ENCODE measurements at regions not wholly inside any gene's neighbourhood (a gene's known extent, or its start where the extent isn't known, plus 50 kb on each side); places are given as distances from the start of the nearest gene placed in this dataset.

DNA sequence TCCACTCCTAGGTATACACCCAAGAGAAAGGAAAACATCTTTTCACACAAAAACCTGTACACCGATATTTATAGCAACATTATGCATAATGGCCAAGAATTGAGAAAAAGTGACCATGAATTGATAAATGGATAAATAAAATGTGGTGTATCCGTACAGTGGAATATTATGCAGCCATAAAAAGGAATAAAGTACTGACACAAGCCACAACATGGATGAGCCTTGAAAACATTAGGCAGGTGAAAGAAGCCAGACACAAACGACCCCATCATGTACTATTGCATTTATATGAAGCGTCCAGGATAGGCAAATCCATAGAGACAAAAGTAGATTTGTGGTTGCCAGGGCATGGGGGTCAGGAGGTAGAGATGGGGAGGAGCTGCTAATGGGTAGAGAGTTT, 64.2 kb upstream of the SLC6A6 start:
- BruUV-seq (replicated peaks) = no TSS peak
- intact Hi-C loops (cut with micrococcal nuclease; ENCODE audit: unreplicated experiment) = no loop called here
- Histone ChIP-seq H3K4me1 (ENCODE audit: insufficient read depth, low read length, poor library complexity, severe bottlenecking) (no peaks in the 10 kb centered on the region), H3K4me3 (ENCODE audit: low read depth, low read length, poor library complexity, severe bottlenecking) (no peak overlapping the region), H3K9me3 (ENCODE audit: low read depth, low read length, poor library complexity, severe bottlenecking) (no peaks in the 10 kb centered on the region), H3K27me3 (replicated peaks; ENCODE audit: insufficient read depth, low read depth, low read length, poor library complexity) (no peaks in the 10 kb centered on the region), H3K36me3 (ENCODE audit: insufficient read depth, low read length, poor library complexity, severe bottlenecking) (no peaks in the 10 kb centered on the region), H3K27ac (ENCODE audit: low read depth, low read length, poor library complexity, severe bottlenecking) (no peak overlapping the region)
- no peak for DNase-seq (ENCODE audit: low spot score)
- ChIA-PET CTCF (no interaction called here), POLR2A (ENCODE audit: low non-redundant PET) (no interaction called here)
- TF ChIP-seq CTCF (conservative IDR thresholded peaks at IDR 0.05; ENCODE audit: low read depth, low read length) (no peak), EZH2 (IDR thresholded peaks at IDR 0.05; ENCODE audit: borderline replicate concordance, low read depth, low read length, poor library complexity, severe bottlenecking) (no peak)

DNA sequence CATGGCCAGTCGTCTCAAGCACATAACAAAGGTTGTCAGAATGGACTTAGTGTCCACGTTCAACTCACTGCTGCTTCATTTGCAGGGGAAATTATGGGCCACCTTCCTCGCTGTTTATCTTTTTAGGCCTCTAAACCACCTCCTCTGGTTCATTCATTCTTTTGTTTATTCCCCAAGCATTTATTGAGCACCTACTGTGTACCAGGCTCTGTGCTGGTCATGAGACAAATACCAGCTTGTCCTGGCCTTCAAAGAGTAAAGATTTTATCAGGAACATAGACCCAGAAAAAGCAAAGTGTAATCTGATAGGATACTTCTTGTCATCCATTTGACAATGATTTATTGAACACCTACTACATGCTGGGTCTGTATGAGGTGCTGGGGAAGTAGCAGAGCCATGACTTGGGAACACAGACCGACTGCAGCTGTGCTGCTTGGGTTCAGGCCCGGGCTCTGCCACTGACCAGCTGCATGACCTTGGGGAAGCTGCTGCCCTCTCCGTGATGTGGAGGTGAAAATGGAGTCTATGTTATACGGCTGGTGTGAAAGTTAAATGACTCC, 63.4 kb upstream of the SLC6A6 start:
- Histone ChIP-seq H3K4me3 (ENCODE audit: low read depth, low read length, poor library complexity, severe bottlenecking) (no peak overlapping the region), H3K36me3 (ENCODE audit: insufficient read depth, low read length, poor library complexity, severe bottlenecking) (no peaks in the 10 kb centered on the region), H3K4me1 (ENCODE audit: insufficient read depth, low read length, poor library complexity, severe bottlenecking) (no peaks in the 10 kb centered on the region), H3K27ac (ENCODE audit: low read depth, low read length, poor library complexity, severe bottlenecking) (no peak overlapping the region), H3K9me3 (ENCODE audit: low read depth, low read length, poor library complexity, severe bottlenecking) (no peaks in the 10 kb centered on the region), H3K27me3 (replicated peaks; ENCODE audit: insufficient read depth, low read depth, low read length, poor library complexity) (no peaks in the 10 kb centered on the region)
- ChIA-PET CTCF (no interaction called here), POLR2A (ENCODE audit: low non-redundant PET) (no interaction called here)
- intact Hi-C loops (cut with micrococcal nuclease; ENCODE audit: unreplicated experiment) = no loop called here
- DNase-seq (ENCODE audit: low spot score) = no peak
- TF ChIP-seq CTCF (conservative IDR thresholded peaks at IDR 0.05; ENCODE audit: low read depth, low read length) (no peak), EZH2 (IDR thresholded peaks at IDR 0.05; ENCODE audit: borderline replicate concordance, low read depth, low read length, poor library complexity, severe bottlenecking) (no peak)
- no TSS peak for BruUV-seq (replicated peaks)

- TF ChIP-seq EZH2 (IDR thresholded peaks at IDR 0.05; ENCODE audit: borderline replicate concordance, low read depth, low read length, poor library complexity, severe bottlenecking) (no peak), CTCF (conservative IDR thresholded peaks at IDR 0.05; ENCODE audit: low read depth, low read length) (no peak)
- intact Hi-C loops (cut with micrococcal nuclease; ENCODE audit: unreplicated experiment) = no loop called here
- DNase-seq (ENCODE audit: low spot score) = no peak
- no TSS peak for BruUV-seq (replicated peaks)
- no peaks in the 10 kb centered on the region for H3K27me3 ChIP-seq (replicated peaks; ENCODE audit: insufficient read depth, low read depth, low read length, poor library complexity)
- CTCF ChIA-PET = no interaction called here
- H3K27ac ChIP-seq (ENCODE audit: low read depth, low read length, poor library complexity, severe bottlenecking) = no peak overlapping the region
- no peaks in the 10 kb centered on the region for H3K9me3 ChIP-seq (ENCODE audit: low read depth, low read length, poor library complexity, severe bottlenecking)
- no peaks in the 10 kb centered on the region for H3K36me3 ChIP-seq (ENCODE audit: insufficient read depth, low read length, poor library complexity, severe bottlenecking)
- H3K4me3 ChIP-seq (ENCODE audit: low read depth, low read length, poor library complexity, severe bottlenecking) = no peak overlapping the region
- no peaks in the 10 kb centered on the region for H3K4me1 ChIP-seq (ENCODE audit: insufficient read depth, low read length, poor library complexity, severe bottlenecking)
- POLR2A ChIA-PET (ENCODE audit: low non-redundant PET) = no interaction called here
These were observed 61.3 kb upstream of the SLC6A6 start for GRCh38 chr3:14340960-14341708.

All from A673 (cell line).